NCI-H748 (cell line): ENCODE measurements at regions not wholly inside any gene's neighbourhood (a gene's known extent, or its start where the extent isn't known, plus 50 kb on each side); places are given as distances from the start of the nearest gene placed in this dataset.
"Not testable (repeated sequence)": the region's sequence is repeated elsewhere in the genome, so short reads cannot be mapped to it uniquely, and the experiment has no call there.

Experiments used
- DNase-seq: peaks from one replicate; lab custom pipeline; 2025; ENCODE audit not compliant: unreplicated experiment; lab: John Stamatoyannopoulos, UW

DNA sequence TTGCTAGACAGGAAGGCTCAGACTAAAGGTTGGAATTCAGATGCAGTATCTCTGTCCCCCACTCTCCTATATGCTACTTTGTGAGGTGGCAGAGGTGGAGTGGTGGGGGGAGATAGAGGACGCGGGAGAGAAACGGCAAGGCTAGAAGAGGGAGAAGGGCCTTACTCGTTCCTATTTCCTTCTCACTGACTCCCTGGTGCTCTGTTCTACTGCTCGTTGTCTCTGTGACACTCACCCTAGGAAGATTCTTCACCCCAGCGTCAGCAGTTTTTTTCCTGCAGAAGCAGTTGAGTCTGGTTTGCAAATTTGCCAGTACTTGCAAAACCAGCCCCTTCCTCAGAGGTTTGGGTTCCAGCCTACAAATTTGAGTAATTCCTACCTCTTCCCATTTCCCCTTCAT lies 801.1 kb upstream of the SLC35B3 start:
- no peak for DNase-seq

DNA sequence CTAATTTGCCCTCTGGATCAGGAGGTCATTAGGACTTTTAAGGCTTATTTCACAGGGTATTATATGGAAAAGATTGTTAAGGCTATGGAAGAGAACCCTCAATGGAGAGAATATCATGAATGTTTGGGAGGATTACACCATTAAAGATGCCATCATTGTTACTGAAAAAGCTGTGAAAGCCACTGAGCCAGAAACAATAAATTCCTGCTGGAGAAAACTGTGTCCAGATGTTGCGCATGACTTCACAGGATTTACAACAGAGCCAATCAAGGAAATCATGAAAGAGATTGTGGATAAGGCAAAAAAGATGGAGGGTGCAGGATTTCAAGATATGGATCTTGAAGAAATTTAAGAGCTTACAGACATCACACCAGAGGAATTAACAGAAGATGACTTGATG lies 798.3 kb upstream of the SLC35B3 start:
- DNase-seq, result no peak

GRCh38 chr6:9233226-9233625 lies 797.9 kb upstream of the SLC35B3 start:
- peak; percentile 25 for DNase-seq

GRCh38 chr6:9225441-9225871 lies 790.1 kb upstream of the SLC35B3 start:
- DNase-seq, result no peak

DNA sequence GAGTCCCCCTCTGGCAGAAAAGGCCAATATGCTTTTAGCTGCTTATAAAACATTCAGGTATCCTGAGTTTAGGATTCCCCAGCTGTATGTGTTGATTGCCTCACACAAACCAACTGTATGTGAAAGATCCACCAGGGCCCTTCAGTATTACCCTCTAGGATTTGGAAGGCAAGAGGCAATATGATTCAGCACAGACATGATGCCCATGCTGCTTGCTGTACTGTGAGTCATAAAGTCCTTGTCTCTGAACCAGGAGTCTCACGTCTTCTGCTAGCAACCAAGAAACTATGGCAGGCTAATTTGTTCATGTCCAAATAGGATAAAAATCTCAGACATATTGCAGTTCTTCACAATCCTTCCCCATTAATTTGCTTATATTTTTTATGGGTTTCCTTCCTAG lies 789.2 kb upstream of the SLC35B3 start:
- no peak for DNase-seq

DNA sequence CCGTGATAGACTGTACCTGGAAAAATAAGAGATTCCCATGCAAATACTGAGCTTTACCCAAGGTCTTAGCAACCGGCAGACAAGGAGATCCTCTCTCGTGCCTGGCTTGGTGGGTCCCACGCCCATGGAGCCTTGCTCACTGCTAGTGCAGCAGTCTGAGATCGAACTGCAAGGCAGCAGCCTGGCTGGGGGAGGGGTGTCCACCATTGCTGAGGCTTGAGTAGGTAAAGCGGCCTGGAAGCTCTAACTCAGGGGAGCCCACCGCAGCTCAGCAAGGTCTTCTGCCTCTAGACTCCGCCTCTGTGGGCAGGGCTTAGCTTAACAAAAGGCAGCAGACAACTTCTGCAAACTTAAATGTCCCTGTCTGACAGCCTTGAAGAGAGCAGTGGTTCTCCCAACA lies 778.4 kb upstream of the SLC35B3 start:
- not testable (repeated sequence) for DNase-seq

DNA sequence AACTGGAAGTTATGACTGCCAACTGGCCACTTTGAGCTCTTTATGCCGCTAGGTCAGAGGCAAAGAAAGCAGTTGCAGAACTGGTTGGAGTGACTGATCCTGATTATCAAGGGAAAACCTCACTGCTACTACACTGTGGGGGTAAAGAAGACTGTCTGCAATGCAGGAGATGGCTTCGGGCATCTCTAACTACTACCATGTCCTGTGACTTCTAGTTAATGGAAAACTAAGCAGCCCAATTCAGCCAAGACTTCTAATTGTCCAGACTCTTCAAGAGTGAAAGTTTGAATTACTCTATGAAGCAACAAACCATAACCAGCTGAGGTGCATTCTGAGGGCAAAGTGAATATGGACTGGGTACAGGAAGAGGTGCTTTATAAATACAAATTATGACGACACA lies 773.6 kb upstream of the SLC35B3 start:
- no peak for DNase-seq

- no peak for DNase-seq
Observed at GRCh38 chr6:9205645-9206044, 770.3 kb upstream of the SLC35B3 start.

DNA sequence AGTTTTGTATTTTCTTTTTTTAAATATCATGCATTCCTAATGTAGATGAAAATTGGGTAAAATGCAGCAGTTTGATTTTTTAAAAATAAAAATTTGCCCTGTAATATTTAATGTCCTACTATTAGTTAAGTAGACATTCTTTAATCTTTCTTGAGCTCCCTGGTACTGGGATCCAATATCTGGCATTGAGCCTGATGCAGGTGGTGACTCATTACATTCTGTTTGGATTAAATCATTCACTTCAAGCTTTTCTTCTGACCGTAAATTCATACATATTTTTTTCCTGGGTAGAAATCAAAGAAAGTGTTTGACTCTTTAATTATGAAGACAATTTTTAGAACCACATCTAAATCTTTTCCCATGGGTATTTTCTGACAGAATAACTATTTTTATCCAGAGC lies 768.8 kb upstream of the SLC35B3 start:
- DNase-seq, result no peak

DNA sequence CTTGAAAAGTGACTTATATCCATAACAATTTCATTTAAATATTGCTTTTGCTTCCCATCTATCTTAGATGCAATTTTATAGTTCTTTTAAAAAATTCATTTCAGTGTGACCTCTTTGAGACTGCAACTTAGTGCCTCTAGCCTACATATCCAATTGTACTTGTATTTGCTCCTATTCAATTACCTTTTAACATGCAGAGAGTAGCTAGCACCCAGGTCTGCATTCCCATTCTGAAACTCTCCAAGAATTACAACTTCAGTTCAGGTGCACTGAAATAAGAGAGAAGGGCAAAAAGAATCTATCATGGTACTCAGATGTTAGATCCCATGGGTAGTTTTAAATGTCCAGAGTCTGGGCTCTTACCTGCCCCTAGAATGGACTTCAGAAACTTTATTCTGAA lies 765.4 kb upstream of the SLC35B3 start:
- DNase-seq, result no peak

- DNase-seq, result no peak
Observed at GRCh38 chr6:9197726-9198125, 762.4 kb upstream of the SLC35B3 start.

- no peak for DNase-seq
Observed at GRCh38 chr6:9195322-9195721, 760.0 kb upstream of the SLC35B3 start.

- no peak for DNase-seq
Observed at GRCh38 chr6:9192405-9192909, 757.1 kb upstream of the SLC35B3 start.

- no peak for DNase-seq
Observed at GRCh38 chr6:9186148-9186547, 750.8 kb upstream of the SLC35B3 start.

GRCh38 chr6:9178071-9178470 lies 742.7 kb upstream of the SLC35B3 start:
- no peak for DNase-seq

- no peak for DNase-seq
Observed at GRCh38 chr6:9173229-9173628, 737.9 kb upstream of the SLC35B3 start.

DNA sequence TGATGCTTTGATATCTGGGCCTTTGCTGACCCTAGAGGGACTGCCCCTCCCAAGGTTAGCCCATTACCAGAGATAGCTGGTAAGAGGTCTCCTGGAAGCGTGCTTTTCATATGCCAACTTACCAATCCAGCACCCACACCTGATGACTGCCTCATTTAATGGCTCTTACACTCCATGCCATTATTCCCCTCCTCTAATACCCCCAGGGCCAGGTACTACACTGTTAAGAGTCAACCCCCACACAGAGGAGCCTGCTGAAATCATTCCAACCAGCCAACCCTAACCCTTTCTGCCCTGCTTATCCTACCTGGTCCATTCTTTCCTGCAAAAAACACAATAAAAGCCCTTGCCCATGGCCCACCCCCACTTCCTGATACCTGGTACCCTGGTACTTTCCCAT lies 736.8 kb upstream of the SLC35B3 start:
- no peak for DNase-seq

DNA sequence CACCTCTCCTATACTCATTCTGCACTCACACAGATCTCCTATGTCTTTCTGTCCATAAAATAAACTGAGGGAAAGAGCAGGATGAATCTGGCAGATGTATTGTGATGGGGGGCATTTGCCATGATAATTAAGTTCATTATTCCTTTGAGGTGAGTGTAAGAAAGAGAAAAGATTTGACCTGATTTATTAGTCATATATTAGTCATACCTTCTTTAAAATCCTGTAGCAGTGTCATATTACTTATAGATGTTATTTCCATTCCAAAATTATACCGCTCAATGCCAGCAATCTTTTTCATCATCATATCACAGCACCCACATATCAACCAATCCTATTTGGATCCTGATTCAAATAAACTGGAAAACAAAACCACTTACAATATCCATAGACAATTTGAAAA lies 733.3 kb upstream of the SLC35B3 start:
- no peak for DNase-seq

DNA sequence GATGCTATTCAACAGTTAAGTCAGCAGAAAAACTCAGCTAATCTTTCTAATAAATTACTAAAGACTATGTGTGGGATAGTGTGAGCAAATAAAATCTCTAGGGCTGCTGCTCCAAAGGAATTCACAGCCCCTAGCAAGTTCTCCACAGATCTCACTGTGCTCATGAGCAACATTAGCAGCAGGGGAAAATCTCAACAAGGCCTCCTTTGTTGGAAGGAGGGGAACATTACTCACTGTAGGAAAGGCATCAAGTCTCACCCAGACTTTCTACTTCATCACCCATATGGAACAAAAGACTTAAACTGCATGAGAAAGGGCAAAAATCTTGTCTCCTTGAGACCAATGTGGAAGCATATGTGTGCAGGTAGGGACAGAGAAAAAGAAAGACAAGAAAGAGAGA lies 726.4 kb upstream of the SLC35B3 start:
- DNase-seq, result no peak

DNA sequence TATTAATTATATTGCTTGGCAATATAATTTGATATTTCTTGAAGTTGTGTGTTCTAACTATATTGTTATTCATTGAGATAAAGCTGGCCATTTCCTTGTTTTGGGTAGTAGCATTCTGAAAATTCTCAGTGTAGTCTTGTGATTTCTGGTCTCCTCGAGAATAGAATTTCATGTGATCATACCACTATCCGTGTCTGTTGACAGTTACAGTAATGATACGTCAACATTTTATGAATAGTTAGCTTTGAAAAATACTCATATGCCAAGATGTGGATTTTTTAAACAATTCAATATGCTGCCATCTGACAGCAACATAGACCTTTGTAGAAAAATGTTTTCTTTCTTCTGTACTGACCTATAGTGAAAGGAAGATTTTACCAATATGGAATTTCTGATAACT lies 723.7 kb upstream of the SLC35B3 start:
- no peak for DNase-seq

GRCh38 chr6:9155836-9156235 lies 720.5 kb upstream of the SLC35B3 start:
- DNase-seq, result no peak

GRCh38 chr6:9143140-9143539 lies 707.8 kb upstream of the SLC35B3 start:
- DNase-seq, result no peak

DNA sequence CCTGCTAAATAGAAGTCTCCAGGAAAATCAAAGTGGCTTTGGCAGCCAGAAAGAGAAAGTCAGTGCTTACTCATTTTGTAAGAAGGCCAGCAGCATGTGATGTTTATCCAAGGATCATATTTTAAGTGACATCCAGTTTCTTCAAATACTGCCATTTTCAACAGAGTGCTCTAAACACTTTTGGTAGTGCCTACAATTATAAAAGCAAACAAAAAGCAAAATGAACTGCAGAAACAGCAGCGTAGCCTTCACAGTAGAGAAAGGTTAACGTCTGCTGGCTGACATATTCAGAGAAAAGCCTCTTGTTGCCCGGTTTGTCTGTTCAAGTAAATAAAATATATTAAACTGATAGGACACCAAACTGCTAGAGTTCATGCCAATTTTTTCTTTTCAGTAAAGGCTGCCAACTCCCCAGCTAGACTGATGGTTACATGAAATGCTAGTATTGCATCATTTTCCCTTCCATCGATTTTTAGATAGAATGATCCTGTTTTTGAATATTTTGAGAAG lies 705.7 kb upstream of the SLC35B3 start:
- peak; percentile 90 for DNase-seq

DNA sequence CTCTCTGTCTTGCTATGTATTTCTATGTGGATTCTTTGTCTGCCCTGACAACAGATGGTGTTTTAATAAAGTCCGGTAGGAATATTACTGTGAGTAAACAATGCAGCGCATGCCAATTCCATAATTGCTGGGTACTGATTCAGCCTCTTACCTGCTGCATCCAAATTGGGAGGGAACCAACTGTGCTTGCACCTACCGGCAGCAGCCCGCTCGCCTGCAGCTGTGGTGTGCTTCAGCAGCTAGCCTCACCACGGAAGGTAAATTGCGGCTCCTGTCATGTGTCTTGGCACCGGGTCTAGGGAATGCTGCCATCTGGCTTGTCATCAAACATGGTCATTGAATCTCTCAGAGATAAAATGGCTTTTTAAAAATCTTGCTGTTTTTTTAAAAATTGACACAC lies 704.8 kb upstream of the SLC35B3 start:
- peak; percentile 98 for DNase-seq
